HG03159 (cell line): ENCODE measurements at regions not wholly inside any gene's neighbourhood (a gene's known extent, or its start where the extent isn't known, plus 50 kb on each side); places are given as distances from the start of the nearest gene placed in this dataset.

ENCODE experiments used
- ATAC-seq: cut with Tn5 transposase; IDR thresholded peaks from one replicate; pipeline ENCODE4 v1.9.1; 2021; ENCODE audit warnings: mild to moderate bottlenecking, moderate library complexity; ENCODE audit not compliant: unreplicated experiment

- no peak for ATAC-seq
Observed at GRCh38 chr14:75333606-75334548, 55.2 kb downstream of the FOS start.

- ATAC-seq = no peak
Observed at GRCh38 chr14:75334549-75335051, 56.0 kb downstream of the FOS start.

GRCh38 chr14:75335571-75335970 is 56.9 kb downstream of the FOS start:
- ATAC-seq = no peak

GRCh38 chr14:75338398-75338797 is 59.8 kb downstream of the FOS start:
- ATAC-seq = no peak

- ATAC-seq = no peak
Observed at GRCh38 chr14:75339059-75339458, 60.4 kb downstream of the FOS start.

GRCh38 chr14:75340921-75341320 is 62.3 kb downstream of the FOS start:
- no peak for ATAC-seq

GRCh38 chr14:75341620-75342019 is 63.0 kb downstream of the FOS start:
- no peak for ATAC-seq

GRCh38 chr14:75342762-75343599 is 64.4 kb downstream of the FOS start:
- ATAC-seq = peak; percentile 54

- ATAC-seq = no peak
Observed at GRCh38 chr14:75343911-75344310, 65.3 kb downstream of the FOS start.

GRCh38 chr14:75344411-75344810 is 65.8 kb downstream of the FOS start:
- no peak for ATAC-seq

- no peak for ATAC-seq
Observed at GRCh38 chr14:75350505-75351060, 72.0 kb downstream of the FOS start.

GRCh38 chr14:75359098-75359497 is 68.7 kb upstream of the JDP2 start:
- no peak for ATAC-seq

GRCh38 chr14:75361041-75361440 is 66.8 kb upstream of the JDP2 start:
- no peak for ATAC-seq

- ATAC-seq = no peak
Observed at GRCh38 chr14:75361751-75362433, 65.9 kb upstream of the JDP2 start.

GRCh38 chr14:75363130-75363529 is 64.7 kb upstream of the JDP2 start:
- no peak for ATAC-seq

- no peak for ATAC-seq
Observed at GRCh38 chr14:75363570-75364227, 64.1 kb upstream of the JDP2 start.

GRCh38 chr14:75365116-75365515 is 62.7 kb upstream of the JDP2 start:
- no peak for ATAC-seq

- ATAC-seq = no peak
Observed at GRCh38 chr14:75366963-75367362, 60.9 kb upstream of the JDP2 start.

- ATAC-seq = no peak
Observed at GRCh38 chr14:75368333-75368732, 59.5 kb upstream of the JDP2 start.

- ATAC-seq = no peak
Observed at GRCh38 chr14:75369506-75369905, 58.3 kb upstream of the JDP2 start.
